ENCODE measurements at regions not wholly inside any gene's neighbourhood (a gene's known extent, or its start where the extent isn't known, plus 50 kb on each side); places are given as distances from the start of the nearest gene placed in this dataset.
"Not testable (repeated sequence)": the region's sequence is repeated elsewhere in the genome, so short reads cannot be mapped to it uniquely, and the experiment has no call there.

GRCh38 chr14:35194183-35194582, 71.8 kb downstream of the PRORP start:
- TF ChIP-seq CTCF (conservative IDR thresholded peaks at IDR 0.05; ENCODE audit: low read depth, low read length); EZH2 (IDR thresholded peaks at IDR 0.05; ENCODE audit: low read length, unreplicated experiment): not testable (repeated sequence)

Data from PC-3 (cell line).